GM18507 (cell line): ENCODE measurements at regions not wholly inside any gene's neighbourhood (a gene's known extent, or its start where the extent isn't known, plus 50 kb on each side); places are given as distances from the start of the nearest gene placed in this dataset.

Experiments
- DNase-seq: peaks from one replicate; pipeline ENCODE4 v3.0.0; 2011; ENCODE audit warnings: low read depth; ENCODE audit not compliant: insufficient read length; ENCODE audit errors: extremely low spot score
- FAIRE-seq: peaks from 2 replicates; lab custom pipeline; 2011; peaks lifted over from hg19 to GRCh38; lab: Jason Lieb, UNC

DNA sequence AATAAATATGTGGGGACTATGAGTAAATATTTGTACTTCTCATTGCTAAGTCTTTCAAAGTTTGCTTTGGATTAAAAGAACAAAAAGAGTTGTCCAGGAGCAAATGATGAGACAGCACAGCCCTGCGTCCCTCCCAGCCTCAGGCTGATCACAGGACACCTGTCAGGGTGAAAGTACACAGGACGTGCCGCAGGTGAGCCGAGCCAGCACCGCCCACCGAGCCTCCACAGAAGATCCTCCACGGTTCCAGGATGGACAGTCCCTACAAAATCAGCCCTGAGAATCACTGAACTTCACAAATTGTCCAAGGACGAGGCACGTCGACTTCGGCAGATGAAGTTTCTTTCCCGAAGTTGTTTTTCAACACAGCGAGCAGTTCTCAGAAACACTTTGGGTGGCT is 661.5 kb downstream of the BRD1 start:
- DNase-seq (no peak), FAIRE-seq (no peak)

DNA sequence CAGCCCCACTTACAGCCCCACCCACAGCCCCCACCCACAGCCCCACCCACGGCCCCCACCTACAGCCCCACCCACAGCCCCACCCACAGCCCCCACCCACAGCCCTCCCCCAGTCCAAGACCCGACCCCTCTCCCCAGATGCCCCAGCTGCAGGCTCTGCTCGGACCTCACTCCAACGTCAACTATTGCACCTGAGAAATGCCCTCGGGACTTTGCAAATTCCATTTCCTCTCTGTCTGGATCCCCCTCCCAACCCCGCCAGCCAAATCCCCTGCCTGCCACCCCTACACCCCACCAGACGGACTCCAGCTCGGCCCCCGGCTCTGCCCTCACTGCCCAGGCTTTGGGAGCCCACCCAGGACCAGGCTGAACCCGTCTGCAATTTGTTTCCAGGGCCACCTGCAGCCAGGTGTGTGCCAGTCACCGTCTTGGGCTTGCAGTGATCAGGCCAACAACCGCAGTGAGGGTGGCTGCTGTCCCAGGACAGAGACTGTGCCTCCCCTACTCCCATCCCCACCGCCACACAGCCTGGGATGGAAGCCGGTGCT is 662.8 kb downstream of the BRD1 start:
- no peak for FAIRE-seq
- DNase-seq: no peak

DNA sequence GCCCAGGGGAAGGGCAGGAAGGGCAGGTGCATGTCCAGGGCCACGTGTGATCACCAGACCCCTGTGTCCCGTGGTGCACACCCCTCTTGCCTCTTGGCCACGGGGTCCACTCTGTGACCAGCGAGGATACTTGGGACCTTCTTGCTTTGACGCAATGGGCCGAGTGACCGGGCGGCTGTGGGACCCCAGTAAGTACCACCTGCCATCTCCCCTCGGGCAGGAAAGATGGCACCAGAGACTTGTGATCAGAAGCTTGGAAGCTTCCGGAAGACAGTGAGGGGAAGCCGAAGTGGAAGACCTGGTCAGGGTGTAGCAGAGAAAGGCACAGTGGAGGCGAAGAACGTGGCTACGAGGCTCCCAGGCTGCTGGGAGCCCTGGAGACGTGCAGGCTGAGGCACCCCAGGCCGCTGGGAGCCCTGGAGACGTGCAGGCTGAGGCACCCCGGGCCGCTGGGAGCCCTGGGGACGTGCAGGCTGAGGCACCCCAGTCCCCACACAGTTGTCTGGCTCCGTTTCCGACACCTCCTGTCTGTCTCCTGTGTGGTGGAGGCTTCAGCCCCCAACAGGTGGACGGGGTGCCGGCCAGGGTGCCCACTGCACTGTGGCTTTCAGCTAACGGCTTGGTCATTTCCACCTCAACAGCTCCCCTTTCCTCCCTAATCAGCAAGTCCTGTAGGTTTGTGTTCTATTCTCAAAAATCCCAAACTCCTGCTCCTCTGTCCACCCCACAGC is 663.5 kb downstream of the BRD1 start:
- DNase-seq (no peak), FAIRE-seq (no peak)

DNA sequence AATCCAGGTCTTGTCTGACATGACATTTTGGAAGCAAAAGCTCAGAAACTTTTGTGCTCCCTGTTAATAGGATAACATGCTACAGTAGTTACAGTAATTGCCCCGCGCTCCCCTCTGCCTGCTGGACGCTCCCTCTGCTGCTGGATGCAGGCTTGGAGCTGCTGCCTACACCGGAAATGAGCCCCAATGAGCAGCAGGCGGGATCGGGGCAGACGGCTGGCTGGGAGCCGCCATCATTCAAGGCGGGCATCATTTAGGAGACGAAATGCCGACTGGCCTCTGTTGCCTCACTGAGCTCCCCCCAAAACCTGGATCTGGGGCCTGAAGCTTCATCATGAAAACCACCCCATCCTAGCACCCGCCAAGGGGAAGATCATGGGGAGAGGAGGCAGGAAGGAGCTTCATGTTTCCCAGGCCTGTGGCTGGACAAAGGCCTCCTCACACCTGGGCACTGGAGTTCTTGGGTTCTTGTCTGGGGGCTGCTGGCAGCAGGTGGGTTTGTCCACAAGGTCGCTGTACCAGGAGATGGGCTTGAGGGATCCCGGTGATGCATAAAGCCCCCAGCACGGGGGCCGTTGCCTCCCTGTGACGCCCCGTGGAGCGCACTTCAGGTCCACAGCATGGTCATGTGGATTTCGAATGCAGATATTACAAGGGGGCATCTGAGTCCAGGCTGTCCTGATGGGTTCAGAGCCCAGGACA is 664.3 kb downstream of the BRD1 start:
- FAIRE-seq (no peak), DNase-seq (no peak)

DNA sequence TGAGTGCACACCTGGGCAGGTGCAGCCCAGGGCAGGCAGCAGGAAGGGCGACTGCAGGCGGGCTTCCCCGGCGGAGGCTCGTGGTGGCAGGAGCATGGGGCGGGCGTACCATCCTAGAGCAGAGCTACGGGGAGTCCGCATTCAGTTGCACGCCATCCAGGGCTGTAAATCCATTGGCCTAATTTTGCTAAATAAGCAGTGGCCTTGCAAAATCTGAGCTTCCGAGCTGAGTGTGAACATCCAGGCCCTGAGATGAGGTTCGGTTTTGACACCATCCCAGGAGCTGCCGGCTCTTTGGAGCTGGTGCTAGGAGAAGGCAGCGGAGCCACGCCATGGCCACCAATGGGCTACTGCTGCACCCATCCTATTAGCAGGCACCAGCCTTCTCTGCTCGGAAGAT is 664.8 kb downstream of the BRD1 start:
- FAIRE-seq (no peak), DNase-seq (no peak)

DNA sequence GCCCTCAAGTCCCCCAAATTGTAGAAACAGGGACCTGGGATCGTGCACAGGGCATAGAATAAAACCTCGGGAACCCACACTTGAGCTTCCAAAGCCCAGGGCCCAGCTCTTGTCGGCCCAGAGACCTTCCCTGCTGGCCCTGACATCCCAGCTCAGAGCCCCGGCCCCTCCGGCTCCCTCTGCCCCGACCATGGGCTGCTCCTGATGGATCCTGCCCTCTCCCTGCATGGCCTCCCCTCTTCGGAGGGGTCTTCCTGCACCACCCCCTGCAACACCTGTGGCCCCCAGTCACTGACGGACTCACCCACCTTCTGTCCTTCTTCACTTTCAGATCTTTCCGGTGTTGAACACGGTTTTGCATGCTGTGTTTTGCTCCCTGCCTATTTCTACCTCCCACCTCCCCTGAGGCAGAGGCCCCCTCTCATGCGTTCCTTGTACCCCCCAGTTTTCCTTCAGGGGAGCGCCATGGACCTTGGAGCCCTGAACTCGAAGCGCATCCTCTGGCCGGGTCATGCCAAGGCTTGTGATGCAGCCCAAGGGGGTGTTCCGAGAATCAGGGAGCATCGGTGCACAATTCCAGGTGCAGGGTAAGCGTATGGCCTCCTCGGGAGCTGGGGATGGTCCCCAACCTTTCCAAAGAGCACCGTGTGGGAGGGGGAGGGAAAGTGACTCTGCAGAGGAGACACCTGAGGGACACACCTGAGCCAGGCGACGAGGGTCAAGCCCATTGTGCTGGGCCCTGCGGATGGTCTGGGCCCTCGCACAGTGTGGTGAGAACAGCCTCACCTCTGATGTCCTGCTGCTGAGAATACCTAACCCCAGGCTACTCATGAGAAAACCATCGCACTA is 666.4 kb downstream of the BRD1 start:
- FAIRE-seq (no peak), DNase-seq (no peak)

DNA sequence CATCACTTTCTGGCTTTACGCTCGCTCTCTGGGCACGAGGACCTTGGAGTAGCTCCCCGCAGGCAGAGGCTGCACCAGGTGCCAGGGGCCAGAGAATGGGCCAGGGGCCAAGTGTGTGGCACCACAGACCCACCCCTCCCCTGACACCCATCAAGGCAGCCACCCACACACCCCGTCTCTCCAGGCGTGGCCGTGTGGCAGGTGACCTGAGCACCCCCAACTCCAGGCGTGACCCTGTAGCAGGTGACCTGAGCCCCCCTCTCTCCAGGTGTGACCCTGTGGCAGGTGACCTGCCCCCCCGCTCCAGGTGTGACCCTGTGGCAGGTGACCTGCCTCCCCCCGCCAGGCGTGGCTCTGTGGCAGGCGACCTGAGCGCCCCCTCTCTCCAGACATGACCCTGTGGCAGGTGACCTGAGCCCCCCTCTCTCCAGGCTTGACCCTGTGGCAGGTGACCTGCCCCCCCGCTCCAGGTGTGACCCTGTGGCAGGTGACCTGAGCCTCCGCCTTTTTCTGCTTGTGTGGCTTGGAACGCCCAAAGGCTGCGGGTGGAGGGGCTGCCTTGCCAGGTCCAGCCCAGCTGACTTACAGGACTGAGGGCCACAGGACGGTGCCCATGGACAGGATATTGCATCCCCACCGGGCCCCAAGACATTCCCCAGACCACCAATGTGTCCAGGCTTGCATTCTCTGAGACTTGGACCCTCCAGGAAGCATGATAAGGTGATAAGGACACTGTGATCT is 667.2 kb downstream of the BRD1 start:
- no peak for FAIRE-seq
- no peak for DNase-seq

DNA sequence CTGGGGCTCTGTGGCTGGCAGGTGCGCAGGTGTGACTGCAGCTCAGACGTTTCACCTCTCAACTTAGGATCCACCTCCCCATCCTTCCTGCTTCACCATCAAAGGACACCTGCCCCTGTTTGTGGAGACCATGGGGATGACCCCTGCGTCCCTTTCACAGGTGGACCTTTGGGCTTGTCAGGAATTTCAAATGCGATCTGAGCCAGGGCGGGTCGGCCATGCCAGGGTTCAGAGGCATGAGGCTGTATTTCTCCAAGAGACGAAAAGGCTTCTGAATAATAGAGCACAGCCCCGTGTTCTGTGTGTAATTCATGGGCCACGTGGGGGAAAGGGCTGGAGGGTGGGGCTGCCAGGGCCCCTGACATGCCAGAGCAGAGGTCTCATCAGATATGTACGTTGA is 668.0 kb downstream of the BRD1 start:
- DNase-seq (no peak), FAIRE-seq (no peak)

DNA sequence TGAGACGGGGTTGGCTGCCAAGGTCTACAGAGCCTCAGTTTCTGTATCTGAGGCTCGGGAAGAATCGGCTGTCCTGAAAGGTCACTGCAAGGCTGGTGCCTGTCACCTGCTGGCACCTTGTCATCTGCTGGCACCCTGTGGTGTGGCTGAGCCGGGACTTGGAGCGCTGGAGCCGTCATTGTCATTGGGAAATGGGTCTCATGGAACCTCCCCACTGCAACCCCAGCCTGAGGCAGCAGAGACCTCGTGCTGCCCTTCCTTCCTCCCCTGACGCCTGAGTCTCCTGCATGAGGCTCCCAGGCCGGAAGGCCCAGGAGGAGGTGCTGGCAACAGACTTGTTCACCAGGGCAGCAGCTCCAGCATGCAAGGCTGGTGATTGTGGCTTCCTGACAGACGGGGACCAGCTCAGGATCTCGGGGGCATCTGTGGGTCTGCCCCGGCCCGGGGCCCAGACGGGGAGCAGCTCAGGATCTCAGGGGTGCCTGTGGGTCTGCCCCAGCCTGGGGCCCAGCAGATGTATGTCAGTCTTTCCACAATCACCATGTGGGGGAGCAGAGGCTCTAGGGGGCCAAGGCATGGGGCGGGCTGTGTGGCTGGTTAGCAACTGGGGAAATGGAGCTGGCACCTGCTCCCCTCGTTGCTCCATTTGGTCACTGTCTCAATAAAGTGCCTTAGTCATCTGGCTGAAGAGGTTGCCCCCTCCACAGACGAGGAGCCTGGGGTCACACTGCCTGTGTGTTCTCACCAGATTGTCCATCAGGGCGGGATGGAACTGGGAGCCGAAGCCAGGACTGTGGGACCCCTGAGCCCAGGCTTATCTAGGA is 668.7 kb downstream of the BRD1 start:
- FAIRE-seq: no peak
- DNase-seq: no peak

DNA sequence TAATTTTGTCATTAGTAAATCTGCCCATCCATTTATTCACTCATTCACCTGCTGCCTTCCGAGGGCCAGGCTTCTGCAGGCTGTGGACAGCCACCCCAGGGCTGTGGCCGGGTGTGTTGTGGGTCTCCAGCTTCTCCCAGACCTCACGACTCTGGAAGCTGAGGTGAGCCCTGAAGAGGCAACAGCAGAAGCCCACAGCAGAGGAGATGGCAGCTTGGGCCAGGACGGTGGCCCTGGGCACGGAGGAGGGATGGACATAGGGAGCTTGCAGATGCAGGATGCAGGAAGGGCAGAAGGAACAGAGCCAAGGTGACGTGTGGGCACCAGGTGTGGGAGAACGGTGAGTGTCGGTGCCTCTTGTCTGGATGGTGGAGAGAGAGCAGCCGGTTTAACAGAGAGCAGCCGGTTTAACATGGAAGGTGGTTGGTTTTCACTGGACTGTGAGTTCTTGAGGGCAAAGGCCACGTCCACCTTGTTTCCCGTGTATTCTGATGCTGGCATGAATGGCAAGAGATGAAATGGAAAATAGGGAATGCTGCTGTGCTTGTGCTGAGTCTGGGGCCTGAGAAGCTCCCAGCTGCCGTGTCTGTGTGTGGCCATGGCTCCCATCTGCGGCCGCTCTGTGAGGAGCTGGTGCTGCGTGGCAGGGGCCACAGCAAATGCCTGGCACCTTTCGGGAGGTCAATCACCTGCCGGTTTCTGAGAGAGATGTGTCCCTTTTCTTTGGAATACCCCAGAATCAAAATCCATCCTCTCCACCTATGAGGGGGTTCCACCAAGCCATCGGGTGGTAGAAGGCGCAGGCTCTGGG is 669.9 kb downstream of the BRD1 start:
- FAIRE-seq: no peak
- DNase-seq: no peak

DNA sequence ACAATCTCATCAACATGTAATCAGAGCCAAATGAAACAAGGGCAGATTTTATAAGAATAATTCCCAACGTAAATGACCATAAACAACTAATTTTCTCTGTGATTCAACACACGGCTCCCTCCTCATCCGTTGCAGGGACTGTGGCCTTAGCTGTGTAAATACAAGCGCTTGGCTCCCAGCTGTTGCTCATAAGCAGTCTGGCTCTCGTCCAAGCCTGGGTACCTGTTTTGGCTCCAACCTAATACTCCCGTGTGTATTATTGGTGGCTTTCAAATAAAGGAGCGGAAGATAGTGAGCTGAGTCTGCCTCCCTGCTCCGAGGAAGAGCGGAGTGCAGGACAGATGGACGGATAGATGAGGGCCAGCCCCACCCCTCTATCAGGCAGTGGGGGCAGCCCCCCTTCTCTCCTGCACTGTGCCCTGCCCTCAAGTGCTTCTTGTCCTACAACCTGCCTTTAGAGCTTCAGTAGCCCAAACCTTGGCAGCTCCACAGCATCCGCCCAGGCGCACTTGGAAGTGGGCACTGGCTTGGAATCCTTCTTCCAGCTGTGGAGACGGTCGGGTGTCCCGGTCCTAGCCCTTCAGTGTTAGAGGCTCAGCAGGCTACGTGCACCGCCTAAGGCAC is 670.9 kb downstream of the BRD1 start:
- FAIRE-seq: no peak
- no peak for DNase-seq

DNA sequence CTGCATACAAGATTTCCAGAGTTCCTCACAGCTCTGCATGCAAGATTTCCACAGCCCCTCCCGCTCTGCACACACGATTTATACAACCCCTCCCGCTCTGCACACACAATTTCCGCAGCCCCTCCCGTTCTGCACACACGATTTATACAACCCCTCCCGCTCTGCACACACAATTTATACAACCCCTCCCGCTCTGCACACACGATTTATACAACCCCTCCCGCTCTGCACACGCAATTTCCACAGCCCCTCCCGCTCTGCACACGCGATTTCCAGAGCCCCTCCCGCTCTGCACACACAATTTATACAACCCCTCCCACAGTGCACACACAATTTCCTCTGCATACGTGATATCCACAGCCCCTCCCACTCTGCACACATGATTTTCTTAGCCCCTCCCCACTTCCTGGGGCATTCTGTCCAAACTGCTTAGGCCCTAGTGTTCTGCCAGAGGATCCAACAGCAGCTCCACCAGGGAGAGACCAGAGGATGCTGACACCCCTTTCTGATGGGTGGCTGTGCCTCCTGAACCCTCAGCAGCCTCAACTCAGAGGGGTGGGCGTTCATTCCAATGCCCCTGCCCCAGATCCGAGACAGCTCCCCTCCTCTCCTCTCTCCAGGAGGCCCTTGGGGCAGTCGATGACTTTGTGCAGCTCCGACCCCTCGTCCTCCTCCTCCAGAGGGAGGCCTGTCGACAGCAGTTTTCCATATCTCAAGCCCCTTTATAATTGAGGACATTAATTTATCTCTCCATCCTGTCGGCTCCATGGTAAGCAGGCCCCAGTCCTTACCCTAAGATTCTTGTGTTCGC is 671.7 kb downstream of the BRD1 start:
- DNase-seq (no peak), FAIRE-seq (no peak)

DNA sequence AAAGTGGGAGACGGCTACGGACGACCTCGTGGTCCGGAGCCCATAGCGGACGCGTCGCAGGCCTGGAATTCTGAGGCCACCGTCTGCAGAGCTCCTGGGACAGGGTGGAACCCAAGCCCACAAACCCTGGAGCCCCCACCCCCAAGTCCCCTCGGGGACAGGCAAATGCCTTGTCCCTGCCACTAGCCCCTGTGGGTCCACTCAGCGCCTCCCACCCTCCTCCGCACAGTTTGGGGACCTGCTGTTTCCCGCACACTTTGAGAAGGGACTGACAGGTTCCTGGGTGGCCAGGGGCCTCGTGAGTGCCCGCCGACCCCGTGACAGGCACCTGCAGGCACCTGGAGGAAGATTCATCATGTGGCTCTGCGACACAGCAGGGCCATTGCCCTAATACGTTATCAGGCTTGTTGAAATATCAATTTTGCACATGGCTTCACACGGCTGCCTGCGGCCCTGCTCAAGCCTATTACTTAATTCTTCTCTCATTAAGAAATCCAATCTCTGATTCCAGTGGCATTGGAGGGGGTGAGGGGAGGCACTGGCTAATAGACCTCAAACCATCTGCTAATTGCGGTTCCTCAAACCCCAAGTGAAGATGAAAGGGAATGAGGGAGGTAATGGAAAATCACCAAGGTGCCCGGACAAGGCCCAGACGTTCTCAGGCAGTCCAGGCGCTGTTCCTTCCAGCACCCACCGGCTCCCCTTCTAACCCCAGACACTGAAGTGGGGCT is 672.5 kb downstream of the BRD1 start:
- FAIRE-seq (no peak), DNase-seq (no peak)

DNA sequence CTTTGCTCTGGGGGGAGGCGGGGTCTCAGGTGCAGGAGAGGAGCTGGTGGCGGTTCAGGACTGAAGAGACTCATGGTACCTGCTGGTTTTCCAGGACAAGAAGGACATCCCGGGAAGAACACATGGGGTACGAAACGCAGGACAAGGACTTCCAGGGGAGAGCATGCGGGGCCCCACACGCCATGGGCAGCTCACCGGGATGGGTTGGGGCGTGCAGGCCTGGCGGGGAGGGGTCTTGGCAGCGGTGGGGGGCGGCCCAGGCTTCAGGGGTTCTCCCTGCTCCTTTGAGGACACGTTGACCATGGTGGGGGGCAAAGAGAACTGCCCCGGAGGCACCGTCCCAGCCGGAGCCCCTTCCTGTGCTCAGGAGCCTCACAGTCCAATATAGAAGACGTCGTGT is 673.2 kb downstream of the BRD1 start:
- no peak for DNase-seq
- no peak for FAIRE-seq

DNA sequence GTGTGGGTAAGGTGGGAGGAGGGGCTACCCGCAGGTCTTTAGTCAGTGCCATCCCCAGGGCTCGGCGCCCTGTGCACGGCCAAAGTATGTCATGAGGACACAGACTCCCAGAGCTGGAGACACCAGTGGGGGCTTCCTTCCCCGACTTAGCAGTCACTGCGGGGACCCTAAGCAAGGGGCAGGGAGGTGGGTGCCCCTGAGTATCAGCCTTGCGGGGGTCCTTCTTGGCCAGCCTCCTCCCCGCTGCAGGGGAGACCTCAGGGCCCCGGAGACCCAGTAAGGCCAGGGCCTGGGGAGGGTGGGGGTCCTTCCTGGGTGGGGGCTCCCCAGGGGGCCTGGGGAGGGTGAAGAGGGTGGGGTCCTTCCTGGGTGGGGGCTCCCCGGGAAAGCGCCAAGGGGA is 673.8 kb downstream of the BRD1 start:
- DNase-seq (no peak), FAIRE-seq (no peak)
